H1 (cell line): ENCODE measurements at regions not wholly inside any gene's neighbourhood (a gene's known extent, or its start where the extent isn't known, plus 50 kb on each side); places are given as distances from the start of the nearest gene placed in this dataset.

ENCODE experiments used
- BCL11A ChIP-seq, 2 experiments: IDR thresholded peaks; one replicate each; pipeline ENCODE4 v1.6.1; 2011; ENCODE audit warnings: low read depth in 2 of 2, low read length in 2 of 2, mild to moderate bottlenecking in 2 of 2
- CBX5 ChIP-seq: fragments of 300-800, 300-1000 bp; sonication (generic); IDR thresholded peaks from 2 replicates; pipeline ENCODE4 v1.7.1; 2016; ENCODE audit warnings: antibody characterized with exemption, low read length, low read depth
- CBX8 ChIP-seq: fragments of 300-800, 300-1000 bp; sonication (generic); IDR thresholded peaks from 2 replicates; pipeline ENCODE4 v1.7.1; 2016; ENCODE audit warnings: low read depth, low read length, borderline replicate concordance
- CHD2 ChIP-seq: IDR thresholded peaks from 2 replicates; pipeline ENCODE4 v1.6.1; 2012; ENCODE audit warnings: low read length, improper control_type of control experiment
- TBP ChIP-seq: IDR thresholded peaks from 2 replicates; pipeline ENCODE4 v1.6.1; 2011; ENCODE audit warnings: low read depth, low read length, improper control_type of control experiment
- TF ChIP-seq, protein P1 (sequence below), 3 experiments: IDR thresholded peaks; 1 replicate in 2 of 3; 2 replicates in 1 of 3; pipeline versions ENCODE4 v1.5.1 to v1.6.1; 2011; ENCODE audit warnings: low read length in 3 of 3, mild to moderate bottlenecking in 3 of 3, inconsistent platforms in 2 of 3, low read depth in 1 of 3, moderate library complexity in 1 of 3; ENCODE audit not compliant: insufficient read depth in 1 of 3; ENCODE audit errors: control extremely low read depth in 1 of 3

- TF ChIP-seq BCL11A (IDR thresholded peaks at IDR 0.05; ENCODE audit: low read depth in 2 of 2, low read length in 2 of 2) (no peak), CHD2 (no peak), CBX5 (no peak), CBX8 (no peak), TBP (no peak)
- TF ChIP-seq, protein P1, sequence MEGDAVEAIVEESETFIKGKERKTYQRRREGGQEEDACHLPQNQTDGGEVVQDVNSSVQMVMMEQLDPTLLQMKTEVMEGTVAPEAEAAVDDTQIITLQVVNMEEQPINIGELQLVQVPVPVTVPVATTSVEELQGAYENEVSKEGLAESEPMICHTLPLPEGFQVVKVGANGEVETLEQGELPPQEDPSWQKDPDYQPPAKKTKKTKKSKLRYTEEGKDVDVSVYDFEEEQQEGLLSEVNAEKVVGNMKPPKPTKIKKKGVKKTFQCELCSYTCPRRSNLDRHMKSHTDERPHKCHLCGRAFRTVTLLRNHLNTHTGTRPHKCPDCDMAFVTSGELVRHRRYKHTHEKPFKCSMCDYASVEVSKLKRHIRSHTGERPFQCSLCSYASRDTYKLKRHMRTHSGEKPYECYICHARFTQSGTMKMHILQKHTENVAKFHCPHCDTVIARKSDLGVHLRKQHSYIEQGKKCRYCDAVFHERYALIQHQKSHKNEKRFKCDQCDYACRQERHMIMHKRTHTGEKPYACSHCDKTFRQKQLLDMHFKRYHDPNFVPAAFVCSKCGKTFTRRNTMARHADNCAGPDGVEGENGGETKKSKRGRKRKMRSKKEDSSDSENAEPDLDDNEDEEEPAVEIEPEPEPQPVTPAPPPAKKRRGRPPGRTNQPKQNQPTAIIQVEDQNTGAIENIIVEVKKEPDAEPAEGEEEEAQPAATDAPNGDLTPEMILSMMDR (IDR thresholded peaks at IDR 0.05; ENCODE audit: control extremely low read depth in 1 of 3, insufficient read depth in 1 of 3, low read depth in 1 of 3, low read length in 3 of 3): no peak
These were observed 54.1 kb upstream of the LRRC7 start for GRCh38 chr1:69513601-69514000.
